ENCODE measurements at regions not wholly inside any gene's neighbourhood (a gene's known extent, or its start where the extent isn't known, plus 50 kb on each side); places are given as distances from the start of the nearest gene placed in this dataset.

- no peak overlapping the region for H3K4me2 ChIP-seq (ENCODE audit: low read length)
- H2AFZ ChIP-seq (ENCODE audit: low read depth, low read length): no peak overlapping the region
- no peak overlapping the region for H3K4me3 ChIP-seq (ENCODE audit: low read length)
- no peaks in the 10 kb centered on the region for H3K79me2 ChIP-seq (ENCODE audit: low read length)
- H3K27me3 ChIP-seq (ENCODE audit: low read depth, low read length): no peaks in the 10 kb centered on the region
- no peaks in the 10 kb centered on the region for H4K20me1 ChIP-seq (ENCODE audit: insufficient read depth, low read length)
- TF ChIP-seq, protein P1, sequence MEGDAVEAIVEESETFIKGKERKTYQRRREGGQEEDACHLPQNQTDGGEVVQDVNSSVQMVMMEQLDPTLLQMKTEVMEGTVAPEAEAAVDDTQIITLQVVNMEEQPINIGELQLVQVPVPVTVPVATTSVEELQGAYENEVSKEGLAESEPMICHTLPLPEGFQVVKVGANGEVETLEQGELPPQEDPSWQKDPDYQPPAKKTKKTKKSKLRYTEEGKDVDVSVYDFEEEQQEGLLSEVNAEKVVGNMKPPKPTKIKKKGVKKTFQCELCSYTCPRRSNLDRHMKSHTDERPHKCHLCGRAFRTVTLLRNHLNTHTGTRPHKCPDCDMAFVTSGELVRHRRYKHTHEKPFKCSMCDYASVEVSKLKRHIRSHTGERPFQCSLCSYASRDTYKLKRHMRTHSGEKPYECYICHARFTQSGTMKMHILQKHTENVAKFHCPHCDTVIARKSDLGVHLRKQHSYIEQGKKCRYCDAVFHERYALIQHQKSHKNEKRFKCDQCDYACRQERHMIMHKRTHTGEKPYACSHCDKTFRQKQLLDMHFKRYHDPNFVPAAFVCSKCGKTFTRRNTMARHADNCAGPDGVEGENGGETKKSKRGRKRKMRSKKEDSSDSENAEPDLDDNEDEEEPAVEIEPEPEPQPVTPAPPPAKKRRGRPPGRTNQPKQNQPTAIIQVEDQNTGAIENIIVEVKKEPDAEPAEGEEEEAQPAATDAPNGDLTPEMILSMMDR (IDR thresholded peaks at IDR 0.05; ENCODE audit: low read depth, low read length): no peak
- TF ChIP-seq EZH2phosphoT487 (IDR thresholded peaks at IDR 0.05; ENCODE audit: low read depth): no peak
- no peak overlapping the region for H3K9ac ChIP-seq (ENCODE audit: low read length)
- no peak overlapping the region for H3K27ac ChIP-seq (ENCODE audit: low read length)
- H3K36me3 ChIP-seq (replicated peaks; ENCODE audit: low read depth, low read length): no peaks in the 10 kb centered on the region
- H3K4me1 ChIP-seq (ENCODE audit: low read length): no peaks in the 10 kb centered on the region
- no peaks in the 10 kb centered on the region for H3K9me3 ChIP-seq (ENCODE audit: insufficient read depth, low read length)
Measured at GRCh38 chr5:2168601-2169429, 286.1 kb upstream of the IRX4 start.

GRCh38 chr5:2167671-2168070 is 284.9 kb upstream of the IRX4 start:
- no peaks in the 10 kb centered on the region for H3K79me2 ChIP-seq (ENCODE audit: low read length)
- H3K27ac ChIP-seq (ENCODE audit: low read length): no peak overlapping the region
- H3K36me3 ChIP-seq (replicated peaks; ENCODE audit: low read depth, low read length): no peaks in the 10 kb centered on the region
- H3K4me3 ChIP-seq (ENCODE audit: low read length): no peak overlapping the region
- H3K27me3 ChIP-seq (ENCODE audit: low read depth, low read length): no peaks in the 10 kb centered on the region
- H3K9ac ChIP-seq (ENCODE audit: low read length): no peak overlapping the region
- no peak overlapping the region for H3K4me2 ChIP-seq (ENCODE audit: low read length)
- H3K4me1 ChIP-seq (ENCODE audit: low read length): no peaks in the 10 kb centered on the region
- no peaks in the 10 kb centered on the region for H3K9me3 ChIP-seq (ENCODE audit: insufficient read depth, low read length)
- TF ChIP-seq, protein P1 (IDR thresholded peaks at IDR 0.05; ENCODE audit: low read depth, low read length): no peak
- no peak for TF ChIP-seq EZH2phosphoT487 (IDR thresholded peaks at IDR 0.05; ENCODE audit: low read depth)
- no peaks in the 10 kb centered on the region for H4K20me1 ChIP-seq (ENCODE audit: insufficient read depth, low read length)
- no peak overlapping the region for H2AFZ ChIP-seq (ENCODE audit: low read depth, low read length)

GRCh38 chr5:2166979-2167377 is 284.3 kb upstream of the IRX4 start:
- H3K9ac ChIP-seq (ENCODE audit: low read length): no peak overlapping the region

DNA sequence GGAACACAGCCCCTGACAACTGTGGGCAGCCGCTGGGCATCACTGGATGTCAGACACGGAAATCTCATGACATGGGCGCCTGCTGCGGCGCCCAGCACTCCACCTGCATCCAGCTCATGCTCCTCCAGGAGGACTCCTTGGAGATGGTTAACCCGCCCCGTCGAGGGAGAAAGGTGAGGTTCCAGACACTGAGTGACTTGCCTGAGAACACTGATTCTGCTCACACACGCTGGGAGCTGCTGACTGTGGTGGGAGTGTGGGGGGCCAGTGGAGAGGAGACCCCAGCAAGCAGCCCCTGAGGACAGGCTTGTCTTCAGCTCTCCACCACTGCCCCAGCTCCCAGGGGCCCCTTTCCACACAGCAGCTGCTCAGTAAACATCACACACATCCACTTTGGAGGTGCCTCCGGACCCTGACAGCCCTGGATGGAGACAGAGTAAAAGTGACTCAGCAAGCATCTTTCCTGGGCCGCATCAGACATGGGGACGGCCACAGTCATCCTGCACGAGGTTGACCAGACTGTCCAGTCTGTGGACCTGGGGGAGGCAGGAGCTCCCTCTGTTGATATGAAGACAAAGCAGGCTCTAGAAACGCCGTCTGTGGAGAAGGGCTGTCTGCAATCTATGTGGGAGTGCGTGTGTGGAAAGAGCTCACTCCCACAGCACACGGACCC is 283.7 kb upstream of the IRX4 start:
- TF ChIP-seq, protein P1 (IDR thresholded peaks at IDR 0.05; ENCODE audit: low read depth, low read length): no peak
- no peak for TF ChIP-seq EZH2phosphoT487 (IDR thresholded peaks at IDR 0.05; ENCODE audit: low read depth)
- H4K20me1 ChIP-seq (ENCODE audit: insufficient read depth, low read length): no peaks in the 10 kb centered on the region
- no peak overlapping the region for H3K4me2 ChIP-seq (ENCODE audit: low read length)
- H3K9me3 ChIP-seq (ENCODE audit: insufficient read depth, low read length): no peaks in the 10 kb centered on the region
- H3K79me2 ChIP-seq (ENCODE audit: low read length): no peaks in the 10 kb centered on the region
- H3K27ac ChIP-seq (ENCODE audit: low read length): no peak overlapping the region
- no peak overlapping the region for H2AFZ ChIP-seq (ENCODE audit: low read depth, low read length)
- H3K4me1 ChIP-seq (ENCODE audit: low read length): no peaks in the 10 kb centered on the region
- no peak overlapping the region for H3K9ac ChIP-seq (ENCODE audit: low read length)
- H3K27me3 ChIP-seq (ENCODE audit: low read depth, low read length): no peaks in the 10 kb centered on the region
- H3K36me3 ChIP-seq (replicated peaks; ENCODE audit: low read depth, low read length): no peaks in the 10 kb centered on the region
- H3K4me3 ChIP-seq (ENCODE audit: low read length): no peak overlapping the region

More at GRCh38 chr5:2166979-2167377, 284.3 kb upstream of the IRX4 start:
- TF ChIP-seq EZH2phosphoT487 (IDR thresholded peaks at IDR 0.05; ENCODE audit: low read depth): no peak
- TF ChIP-seq, protein P1 (IDR thresholded peaks at IDR 0.05; ENCODE audit: low read depth, low read length): no peak
- Histone ChIP-seq H3K27ac (ENCODE audit: low read length) (no peak overlapping the region), H3K4me3 (ENCODE audit: low read length) (no peak overlapping the region), H3K36me3 (replicated peaks; ENCODE audit: low read depth, low read length) (no peaks in the 10 kb centered on the region), H3K27me3 (ENCODE audit: low read depth, low read length) (no peaks in the 10 kb centered on the region), H4K20me1 (ENCODE audit: insufficient read depth, low read length) (no peaks in the 10 kb centered on the region), H3K79me2 (ENCODE audit: low read length) (no peaks in the 10 kb centered on the region), H3K9me3 (ENCODE audit: insufficient read depth, low read length) (no peaks in the 10 kb centered on the region), H3K4me1 (ENCODE audit: low read length) (no peaks in the 10 kb centered on the region), H2AFZ (ENCODE audit: low read depth, low read length) (no peak overlapping the region), H3K4me2 (ENCODE audit: low read length) (no peak overlapping the region)

Measured in OCI-LY3 (cell line).